ENCODE measurements at regions not wholly inside any gene's neighbourhood (a gene's known extent, or its start where the extent isn't known, plus 50 kb on each side); places are given as distances from the start of the nearest gene placed in this dataset.

GRCh38 chr14:53496668-53497067 is 343.5 kb upstream of the DDHD1 start:
- in situ Hi-C loops (cut with HindIII; ENCODE audit: low pct_ligation_motif_present, low sequenced_read_pairs) = no loop called here
- no peak for TF ChIP-seq CTCF (IDR thresholded peaks at IDR 0.05; ENCODE audit: low read depth, low read length, missing control alignments)
- DNase-seq = no peak

GRCh38 chr14:53495846-53496343 is 342.8 kb upstream of the DDHD1 start:
- no peaks in the 10 kb centered on the region for H3K36me3 ChIP-seq (replicated peaks)
- no peak overlapping the region for H3K4me3 ChIP-seq (ENCODE audit: low read depth, low read length)
- H3K27me3 ChIP-seq (replicated peaks) = no peaks in the 10 kb centered on the region
- DNase-seq = no peak
- in situ Hi-C loops (cut with HindIII; ENCODE audit: low pct_ligation_motif_present, low sequenced_read_pairs) = no loop called here
- no peak for TF ChIP-seq CTCF (IDR thresholded peaks at IDR 0.05; ENCODE audit: low read depth, low read length, missing control alignments)
- H3K27ac ChIP-seq = no peak overlapping the region

More at GRCh38 chr14:53496668-53497067, 343.5 kb upstream of the DDHD1 start:
- no peaks in the 10 kb centered on the region for H3K27me3 ChIP-seq (replicated peaks)
- H3K27ac ChIP-seq = no peak overlapping the region
- H3K36me3 ChIP-seq (replicated peaks) = no peaks in the 10 kb centered on the region
- H3K4me3 ChIP-seq (ENCODE audit: low read depth, low read length) = no peak overlapping the region

- TF ChIP-seq CTCF (IDR thresholded peaks at IDR 0.05; ENCODE audit: low read depth, low read length, missing control alignments) = no peak
- no peaks in the 10 kb centered on the region for H3K36me3 ChIP-seq (replicated peaks)
- H3K4me3 ChIP-seq (ENCODE audit: low read depth, low read length) = no peak overlapping the region
- H3K27me3 ChIP-seq (replicated peaks) = no peaks in the 10 kb centered on the region
- no peak for DNase-seq
- in situ Hi-C loops (cut with HindIII; ENCODE audit: low pct_ligation_motif_present, low sequenced_read_pairs) = no loop called here
- H3K27ac ChIP-seq = no peak overlapping the region
Measured at GRCh38 chr14:53494587-53494986, 341.5 kb upstream of the DDHD1 start.

- Histone ChIP-seq H3K4me3 (ENCODE audit: low read depth, low read length) (no peak overlapping the region), H3K36me3 (replicated peaks) (no peaks in the 10 kb centered on the region), H3K27ac (no peak overlapping the region), H3K27me3 (replicated peaks) (no peaks in the 10 kb centered on the region)
- no peak for DNase-seq
- no peak for TF ChIP-seq CTCF (IDR thresholded peaks at IDR 0.05; ENCODE audit: low read depth, low read length, missing control alignments)
- in situ Hi-C loops (cut with HindIII; ENCODE audit: low pct_ligation_motif_present, low sequenced_read_pairs) = no loop called here
Measured at GRCh38 chr14:53493860-53494259, 340.7 kb upstream of the DDHD1 start.

- no peak for DNase-seq
- no peak overlapping the region for H3K4me3 ChIP-seq (ENCODE audit: low read depth, low read length)
- in situ Hi-C loops (cut with HindIII; ENCODE audit: low pct_ligation_motif_present, low sequenced_read_pairs) = no loop called here
- H3K27ac ChIP-seq = no peak overlapping the region
- no peaks in the 10 kb centered on the region for H3K27me3 ChIP-seq (replicated peaks)
- no peak for TF ChIP-seq CTCF (IDR thresholded peaks at IDR 0.05; ENCODE audit: low read depth, low read length, missing control alignments)
- no peaks in the 10 kb centered on the region for H3K36me3 ChIP-seq (replicated peaks)
Measured at GRCh38 chr14:53493320-53493719, 340.2 kb upstream of the DDHD1 start.

- Histone ChIP-seq H3K4me3 (ENCODE audit: low read depth, low read length) (no peak overlapping the region), H3K36me3 (replicated peaks) (no peaks in the 10 kb centered on the region), H3K27ac (no peak overlapping the region), H3K27me3 (replicated peaks) (no peaks in the 10 kb centered on the region)
- in situ Hi-C loops (cut with HindIII; ENCODE audit: low pct_ligation_motif_present, low sequenced_read_pairs) = no loop called here
- no peak for TF ChIP-seq CTCF (IDR thresholded peaks at IDR 0.05; ENCODE audit: low read depth, low read length, missing control alignments)
- no peak for DNase-seq
Measured at GRCh38 chr14:53491884-53492277, 338.8 kb upstream of the DDHD1 start.
